H4 (cell line): ENCODE measurements at regions not wholly inside any gene's neighbourhood (a gene's known extent, or its start where the extent isn't known, plus 50 kb on each side); places are given as distances from the start of the nearest gene placed in this dataset.

ENCODE experiments used
- DNase-seq: peaks from one replicate; pipeline ENCODE4 v3.0.0-alpha.2; 2015; ENCODE audit warnings: low spot score

- DNase-seq = no peak
These were observed 52.4 kb upstream of the FICD start for GRCh38 chr12:108462686-108463085.

GRCh38 chr12:108461058-108461660 lies 53.9 kb upstream of the FICD start:
- no peak for DNase-seq

- no peak for DNase-seq
These were observed 55.9 kb upstream of the FICD start for GRCh38 chr12:108459149-108459548.

- DNase-seq = no peak
These were observed 57.2 kb upstream of the FICD start for GRCh38 chr12:108457734-108458361.

GRCh38 chr12:108457006-108457733 lies 57.9 kb upstream of the FICD start:
- peak; percentile 83 for DNase-seq

GRCh38 chr12:108455706-108456105 lies 59.4 kb upstream of the FICD start:
- no peak for DNase-seq

- no peak for DNase-seq
These were observed 60.4 kb upstream of the FICD start for GRCh38 chr12:108454539-108455139.

GRCh38 chr12:108449478-108449877 lies 65.6 kb upstream of the FICD start:
- DNase-seq = peak; percentile 21

- DNase-seq = no peak
These were observed 66.8 kb upstream of the FICD start for GRCh38 chr12:108448246-108448645.

- peak; percentile 43 for DNase-seq
These were observed 67.8 kb upstream of the FICD start for GRCh38 chr12:108447168-108447832.

- DNase-seq = peak; percentile 45
These were observed 68.3 kb upstream of the FICD start for GRCh38 chr12:108446766-108447165.

GRCh38 chr12:108442910-108443309 lies 72.2 kb upstream of the FICD start:
- DNase-seq = no peak

- DNase-seq = peak; percentile 68
These were observed 73.0 kb upstream of the FICD start for GRCh38 chr12:108442067-108442466.

- no peak for DNase-seq
These were observed 73.5 kb upstream of the FICD start for GRCh38 chr12:108441549-108441948.

GRCh38 chr12:108440736-108441135 lies 74.3 kb upstream of the FICD start:
- DNase-seq = no peak

- DNase-seq = no peak
These were observed 76.4 kb upstream of the FICD start for GRCh38 chr12:108438667-108439066.

GRCh38 chr12:108432423-108433121 lies 82.5 kb upstream of the FICD start:
- no peak for DNase-seq

- DNase-seq = no peak
These were observed 84.2 kb upstream of the FICD start for GRCh38 chr12:108430926-108431325.

GRCh38 chr12:108430245-108430644 lies 84.8 kb upstream of the FICD start:
- peak; percentile 44 for DNase-seq

- DNase-seq = peak; percentile 20
These were observed 86.2 kb upstream of the CMKLR1 start for GRCh38 chr12:108425238-108425795.

- DNase-seq = no peak
These were observed 85.7 kb upstream of the CMKLR1 start for GRCh38 chr12:108424816-108425215.
